ENCODE measurements at regions not wholly inside any gene's neighbourhood (a gene's known extent, or its start where the extent isn't known, plus 50 kb on each side); places are given as distances from the start of the nearest gene placed in this dataset.

- TF ChIP-seq CTCF (IDR thresholded peaks at IDR 0.05; ENCODE audit: insufficient read depth, low read length, poor library complexity, severe bottlenecking) (no peak), EZH2phosphoT487 (conservative IDR thresholded peaks at IDR 0.05; ENCODE audit: low read length) (no peak)
Observed at GRCh38 chr9:23382418-23382817, 443.6 kb downstream of the ELAVL2 start.

Data from SU-DHL-6 (cell line).